Endothelial cell of umbilical vein (primary cell): ENCODE measurements at regions not wholly inside any gene's neighbourhood (a gene's known extent, or its start where the extent isn't known, plus 50 kb on each side); places are given as distances from the start of the nearest gene placed in this dataset.

Source experiments
- EZH2 ChIP-seq: IDR thresholded peaks from 2 replicates; pipeline ENCODE4 v1.6.1; 2012; ENCODE audit warnings: borderline replicate concordance, low read depth, mild to moderate bottlenecking, moderate library complexity, low read length, inconsistent platforms; ENCODE audit not compliant: severe bottlenecking
- POLR2A ChIP-seq: IDR thresholded peaks from 2 replicates; pipeline ENCODE4 v1.6.1; 2012; ENCODE audit warnings: low read depth, mild to moderate bottlenecking, control low read depth, low read length
- POLR2AphosphoS5 ChIP-seq: IDR thresholded peaks from 2 replicates; pipeline ENCODE4 v1.6.1; 2012; ENCODE audit warnings: low read depth, mild to moderate bottlenecking, control low read depth, low read length, moderate library complexity; ENCODE audit not compliant: insufficient read depth
- TF ChIP-seq, protein P1 (sequence below), 2 donors: IDR thresholded peaks; 1 replicate in 1 of 2; 2 replicates in 1 of 2; pipeline ENCODE4 v1.5.1; 2011; ENCODE audit warnings: low read length in 2 of 2, mild to moderate bottlenecking in 2 of 2, moderate library complexity in 2 of 2, control low read depth in 1 of 2, inconsistent platforms in 1 of 2, low read depth in 1 of 2; ENCODE audit not compliant: insufficient read depth in 1 of 2; ENCODE audit errors: extremely low read depth in 1 of 2

- TF ChIP-seq POLR2AphosphoS5: no peak
- no peak for TF ChIP-seq EZH2
- TF ChIP-seq, protein P1, sequence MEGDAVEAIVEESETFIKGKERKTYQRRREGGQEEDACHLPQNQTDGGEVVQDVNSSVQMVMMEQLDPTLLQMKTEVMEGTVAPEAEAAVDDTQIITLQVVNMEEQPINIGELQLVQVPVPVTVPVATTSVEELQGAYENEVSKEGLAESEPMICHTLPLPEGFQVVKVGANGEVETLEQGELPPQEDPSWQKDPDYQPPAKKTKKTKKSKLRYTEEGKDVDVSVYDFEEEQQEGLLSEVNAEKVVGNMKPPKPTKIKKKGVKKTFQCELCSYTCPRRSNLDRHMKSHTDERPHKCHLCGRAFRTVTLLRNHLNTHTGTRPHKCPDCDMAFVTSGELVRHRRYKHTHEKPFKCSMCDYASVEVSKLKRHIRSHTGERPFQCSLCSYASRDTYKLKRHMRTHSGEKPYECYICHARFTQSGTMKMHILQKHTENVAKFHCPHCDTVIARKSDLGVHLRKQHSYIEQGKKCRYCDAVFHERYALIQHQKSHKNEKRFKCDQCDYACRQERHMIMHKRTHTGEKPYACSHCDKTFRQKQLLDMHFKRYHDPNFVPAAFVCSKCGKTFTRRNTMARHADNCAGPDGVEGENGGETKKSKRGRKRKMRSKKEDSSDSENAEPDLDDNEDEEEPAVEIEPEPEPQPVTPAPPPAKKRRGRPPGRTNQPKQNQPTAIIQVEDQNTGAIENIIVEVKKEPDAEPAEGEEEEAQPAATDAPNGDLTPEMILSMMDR (IDR thresholded peaks at IDR 0.05; ENCODE audit: extremely low read depth in 1 of 2, insufficient read depth in 1 of 2, low read depth in 1 of 2, low read length in 2 of 2): no peak
- TF ChIP-seq POLR2A: no peak
Observed at GRCh38 chrX:25601323-25601722, 536.8 kb upstream of the MAGEB18 start.
